ENCODE measurements at regions not wholly inside any gene's neighbourhood (a gene's known extent, or its start where the extent isn't known, plus 50 kb on each side); places are given as distances from the start of the nearest gene placed in this dataset.

- no peak overlapping the region for H3K27ac ChIP-seq
- TF ChIP-seq CTCF (conservative IDR thresholded peaks at IDR 0.05) (no peak), ZFX (IDR thresholded peaks at IDR 0.05) (no peak)
Measured at GRCh38 chr3:181999314-181999713, 287.6 kb downstream of the SOX2 start.

GRCh38 chr3:182000447-182000846, 288.7 kb downstream of the SOX2 start:
- no peak overlapping the region for H3K27ac ChIP-seq
- TF ChIP-seq CTCF (conservative IDR thresholded peaks at IDR 0.05), result no peak
- TF ChIP-seq ZFX (IDR thresholded peaks at IDR 0.05), result no peak

- no peak overlapping the region for H3K27ac ChIP-seq
- TF ChIP-seq ZFX (IDR thresholded peaks at IDR 0.05), result no peak
- TF ChIP-seq CTCF (conservative IDR thresholded peaks at IDR 0.05), result no peak
Measured at GRCh38 chr3:182005219-182005618, 293.5 kb downstream of the SOX2 start.

GRCh38 chr3:182005701-182006100, 294.0 kb downstream of the SOX2 start:
- H3K27ac ChIP-seq, result no peak overlapping the region
- TF ChIP-seq ZFX (IDR thresholded peaks at IDR 0.05), result no peak
- TF ChIP-seq CTCF (conservative IDR thresholded peaks at IDR 0.05), result no peak

- no peak for TF ChIP-seq CTCF (conservative IDR thresholded peaks at IDR 0.05)
- no peak for TF ChIP-seq ZFX (IDR thresholded peaks at IDR 0.05)
Measured at GRCh38 chr3:182006431-182006830, 294.7 kb downstream of the SOX2 start.

GRCh38 chr3:182007441-182007840, 295.7 kb downstream of the SOX2 start:
- no peak overlapping the region for H3K27ac ChIP-seq
- TF ChIP-seq CTCF (conservative IDR thresholded peaks at IDR 0.05) (no peak), ZFX (IDR thresholded peaks at IDR 0.05) (no peak)

More at GRCh38 chr3:182006431-182006830, 294.7 kb downstream of the SOX2 start:
- H3K27ac ChIP-seq, result no peak overlapping the region

GRCh38 chr3:182018361-182018760, 306.6 kb downstream of the SOX2 start:
- TF ChIP-seq CTCF (conservative IDR thresholded peaks at IDR 0.05) (no peak), ZFX (IDR thresholded peaks at IDR 0.05) (no peak)
- no peak overlapping the region for H3K27ac ChIP-seq

Measured in C4-2B (cell line).